ENCODE measurements at regions not wholly inside any gene's neighbourhood (a gene's known extent, or its start where the extent isn't known, plus 50 kb on each side); places are given as distances from the start of the nearest gene placed in this dataset.

DNA sequence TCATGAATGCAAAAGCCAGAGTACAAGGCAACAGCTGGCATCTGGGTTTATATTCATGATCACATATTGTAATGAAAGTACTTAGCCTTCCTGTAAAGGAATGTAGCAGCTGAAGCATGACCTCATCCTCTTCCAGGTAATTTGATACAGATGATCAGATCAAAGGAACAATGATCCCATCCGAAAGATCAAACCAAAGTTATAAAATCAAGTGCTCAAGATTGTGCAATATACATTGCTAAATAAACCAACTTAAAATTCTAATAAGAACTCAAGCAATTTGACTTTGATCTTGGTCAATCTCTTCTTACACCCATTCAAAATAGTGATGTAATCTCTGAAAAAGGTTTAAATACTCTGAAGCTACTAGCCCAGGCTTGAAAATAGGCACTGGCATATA is 113.1 kb upstream of the INPP4B start:
- Histone ChIP-seq H3K27ac (ENCODE audit: low read depth in 1 of 2, low read length in 1 of 2) (no peak overlapping the region), H3K4me1 (ENCODE audit: control insufficient read depth in 2 of 2, insufficient read depth in 2 of 2, low read length in 2 of 2) (peaks cover 0 to 4% of the 10 kb centered on the region in 2 donors), H3K27me3 (ENCODE audit: control insufficient read depth in 2 of 2, insufficient read depth in 1 of 2, low read length in 1 of 2) (no peaks in the 10 kb centered on the region), H3K36me3 (ENCODE audit: control insufficient read depth in 2 of 2, insufficient read depth in 2 of 2, low read length in 1 of 2) (no peaks in the 10 kb centered on the region), H3K9me3 (ENCODE audit: control insufficient read depth in 2 of 2, insufficient read depth in 1 of 2, low read length in 1 of 2) (no peaks in the 10 kb centered on the region), H3K4me3 (ENCODE audit: low read length in 2 of 2) (no peak overlapping the region)
- WGBS: 89% methylated on average over 1 of the region's 1 CpG
- DNase-seq (ENCODE audit: low read depth in 6 of 9, low spot score in 9 of 9): no peak

DNA sequence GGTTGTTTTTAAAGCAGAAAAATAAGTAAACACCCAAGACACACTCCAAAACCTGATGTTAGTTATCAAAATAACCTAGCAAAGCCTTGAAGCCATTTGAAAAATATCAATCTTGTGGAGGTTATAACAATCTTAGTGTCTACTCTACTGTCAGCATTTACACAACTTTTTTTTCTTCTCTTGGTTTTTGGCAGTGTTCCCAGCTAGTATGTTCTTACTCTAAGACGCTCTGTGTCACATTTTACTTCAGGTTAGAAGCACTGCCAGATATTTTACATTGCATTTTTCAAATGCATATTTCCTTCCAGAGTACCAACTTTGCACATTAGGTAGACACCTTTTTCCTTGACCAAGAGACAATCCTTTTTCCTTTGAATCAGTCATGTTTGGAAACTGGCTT is 114.0 kb upstream of the INPP4B start:
- no peak overlapping the region for H3K27ac ChIP-seq (ENCODE audit: low read depth in 1 of 2, low read length in 1 of 2)
- H3K4me1 ChIP-seq (ENCODE audit: control insufficient read depth in 2 of 2, insufficient read depth in 2 of 2, low read length in 2 of 2): peaks cover 0 to 4% of the 10 kb centered on the region in 2 donors
- no peaks in the 10 kb centered on the region for H3K9me3 ChIP-seq (ENCODE audit: control insufficient read depth in 2 of 2, insufficient read depth in 1 of 2, low read length in 1 of 2)
- no peaks in the 10 kb centered on the region for H3K27me3 ChIP-seq (ENCODE audit: control insufficient read depth in 2 of 2, insufficient read depth in 1 of 2, low read length in 1 of 2)
- H3K36me3 ChIP-seq (ENCODE audit: control insufficient read depth in 2 of 2, insufficient read depth in 2 of 2, low read length in 1 of 2): no peaks in the 10 kb centered on the region
- WGBS: 55% methylated on average over 1 of the region's 1 CpG
- no peak for DNase-seq (ENCODE audit: low read depth in 6 of 9, low spot score in 9 of 9)
- H3K4me3 ChIP-seq (ENCODE audit: low read length in 2 of 2): no peak overlapping the region

DNA sequence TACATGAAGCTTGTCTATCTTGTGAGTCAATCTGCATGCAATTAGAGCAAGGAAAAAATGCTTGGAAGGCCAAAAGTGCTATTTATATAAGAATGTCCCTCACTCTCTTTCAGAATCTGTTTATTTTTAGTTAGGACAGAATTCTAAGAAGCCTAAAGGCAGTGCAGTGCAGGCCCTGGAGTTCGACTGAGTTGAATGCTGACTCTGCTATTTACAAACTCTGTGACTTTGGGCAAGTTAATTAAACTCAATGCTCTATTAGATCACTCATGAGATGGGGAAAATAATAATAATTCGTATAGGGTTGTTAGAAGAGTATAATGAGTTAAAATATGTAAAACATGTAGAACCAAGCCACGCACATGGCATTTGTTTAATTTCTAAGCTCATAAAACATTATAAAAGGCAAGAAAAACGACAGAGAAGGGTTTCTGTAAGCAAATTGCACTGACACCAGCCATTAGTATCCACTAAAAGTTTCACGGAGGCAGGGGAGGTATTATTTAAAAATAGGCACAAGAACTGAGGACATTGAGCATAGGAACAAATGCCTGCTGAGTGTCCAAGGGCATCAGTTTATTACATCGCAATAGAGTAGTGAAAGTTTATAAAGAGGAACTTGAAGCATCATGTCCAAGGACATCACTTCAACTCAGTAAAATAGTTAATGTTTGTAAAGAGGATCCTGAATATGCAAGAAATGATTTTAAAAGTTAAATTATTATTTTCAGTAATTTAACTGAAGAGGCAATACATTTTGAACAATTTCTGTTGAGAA is 115.0 kb upstream of the INPP4B start:
- H3K27ac ChIP-seq (ENCODE audit: low read depth in 1 of 2, low read length in 1 of 2): no peak overlapping the region
- no peak for DNase-seq (ENCODE audit: low read depth in 6 of 9, low spot score in 9 of 9)
- no peaks in the 10 kb centered on the region for H3K27me3 ChIP-seq (ENCODE audit: control insufficient read depth in 2 of 2, insufficient read depth in 1 of 2, low read length in 1 of 2)
- WGBS: 91% methylated on average over 6 of the region's 6 CpGs
- no peak overlapping the region for H3K4me3 ChIP-seq (ENCODE audit: low read length in 2 of 2)
- no peaks in the 10 kb centered on the region for H3K36me3 ChIP-seq (ENCODE audit: control insufficient read depth in 2 of 2, insufficient read depth in 2 of 2, low read length in 1 of 2)
- H3K9me3 ChIP-seq (ENCODE audit: control insufficient read depth in 2 of 2, insufficient read depth in 1 of 2, low read length in 1 of 2): peaks cover 0 to 3% of the 10 kb centered on the region in 2 donors
- H3K4me1 ChIP-seq (ENCODE audit: control insufficient read depth in 2 of 2, insufficient read depth in 2 of 2, low read length in 2 of 2): peaks cover 0 to 4% of the 10 kb centered on the region in 2 donors

DNA sequence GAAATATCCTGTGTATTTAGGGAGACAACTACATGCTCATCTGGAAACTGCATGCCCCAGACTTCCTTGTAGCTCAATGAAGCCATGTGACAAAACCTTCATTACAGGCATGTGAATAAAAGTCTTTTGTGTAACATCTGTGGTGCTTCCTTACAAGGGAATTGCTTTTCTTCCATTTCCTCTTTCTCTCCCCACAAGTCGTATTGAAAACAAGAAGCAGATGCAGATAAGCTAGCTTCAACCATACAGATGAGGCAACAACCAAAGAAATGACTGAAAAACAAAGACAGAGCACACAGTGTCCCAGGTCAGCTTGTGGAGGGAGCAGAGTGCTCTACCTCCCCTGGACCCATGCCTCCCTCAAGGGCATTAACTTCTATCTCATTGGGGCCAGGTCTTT is 115.8 kb upstream of the INPP4B start:
- DNase-seq (ENCODE audit: low read depth in 6 of 9, low spot score in 9 of 9): peak in 6 of 9 donors; percentile 3 to 41 (median 6)
- Histone ChIP-seq H3K36me3 (ENCODE audit: control insufficient read depth in 2 of 2, insufficient read depth in 2 of 2, low read length in 1 of 2) (no peaks in the 10 kb centered on the region), H3K4me3 (ENCODE audit: low read length in 2 of 2) (no peak overlapping the region), H3K27me3 (ENCODE audit: control insufficient read depth in 2 of 2, insufficient read depth in 1 of 2, low read length in 1 of 2) (no peaks in the 10 kb centered on the region), H3K9me3 (ENCODE audit: control insufficient read depth in 2 of 2, insufficient read depth in 1 of 2, low read length in 1 of 2) (peaks cover 0 to 3% of the 10 kb centered on the region in 2 donors), H3K4me1 (ENCODE audit: control insufficient read depth in 2 of 2, insufficient read depth in 2 of 2, low read length in 2 of 2) (peaks cover 0 to 4% of the 10 kb centered on the region in 2 donors), H3K27ac (ENCODE audit: low read depth in 1 of 2, low read length in 1 of 2) (no peak overlapping the region)
- WGBS: 11% methylated on average over 1 of the region's 1 CpG

DNA sequence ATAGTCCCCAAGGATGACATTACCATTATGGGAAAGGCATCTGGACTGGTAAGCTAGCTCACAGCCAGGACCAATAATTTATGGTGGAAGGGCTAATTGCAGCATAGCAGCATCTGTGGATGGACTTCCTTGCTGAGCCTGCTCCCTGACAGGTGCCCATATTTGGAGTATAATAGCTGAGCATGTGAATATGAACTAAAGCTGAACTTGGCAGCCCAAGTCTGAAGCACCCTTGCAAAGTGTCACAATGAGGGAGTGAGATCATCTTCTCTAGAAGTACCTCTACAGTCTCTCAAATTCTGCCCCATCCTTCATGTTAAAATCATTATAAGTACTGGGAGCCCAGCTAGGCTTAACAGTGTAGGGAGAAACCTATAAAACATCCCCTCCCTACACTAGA is 128.2 kb upstream of the INPP4B start:
- H3K4me3 ChIP-seq (ENCODE audit: low read length in 2 of 2): no peak overlapping the region
- H3K27me3 ChIP-seq (ENCODE audit: control insufficient read depth in 2 of 2, insufficient read depth in 1 of 2, low read length in 1 of 2): no peaks in the 10 kb centered on the region
- no peaks in the 10 kb centered on the region for H3K9me3 ChIP-seq (ENCODE audit: control insufficient read depth in 2 of 2, insufficient read depth in 1 of 2, low read length in 1 of 2)
- no peaks in the 10 kb centered on the region for H3K4me1 ChIP-seq (ENCODE audit: control insufficient read depth in 2 of 2, insufficient read depth in 2 of 2, low read length in 2 of 2)
- H3K36me3 ChIP-seq (ENCODE audit: control insufficient read depth in 2 of 2, insufficient read depth in 2 of 2, low read length in 1 of 2): no peaks in the 10 kb centered on the region
- no peak for DNase-seq (ENCODE audit: low read depth in 6 of 9, low spot score in 9 of 9)
- H3K27ac ChIP-seq (ENCODE audit: low read depth in 1 of 2, low read length in 1 of 2): no peak overlapping the region

DNA sequence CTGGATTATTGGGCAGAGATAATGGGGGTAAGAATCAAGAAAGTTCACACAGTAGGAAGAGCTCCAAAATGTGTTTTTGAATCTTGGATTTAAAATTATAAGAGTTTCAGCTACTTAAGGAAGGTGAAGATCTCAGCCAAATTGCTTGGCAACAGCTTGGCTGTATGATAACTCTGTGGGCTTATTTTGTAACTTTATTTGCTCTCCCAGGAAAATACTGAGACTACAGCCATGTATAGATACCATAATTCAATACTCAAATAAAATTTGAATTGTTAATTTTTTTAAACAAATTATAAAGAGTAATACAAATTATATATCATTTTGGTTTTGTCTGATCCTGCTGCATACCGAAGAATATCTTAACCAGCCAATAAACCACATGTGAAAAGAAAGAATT is 129.5 kb upstream of the INPP4B start:
- Histone ChIP-seq H3K4me1 (ENCODE audit: control insufficient read depth in 2 of 2, insufficient read depth in 2 of 2, low read length in 2 of 2) (no peaks in the 10 kb centered on the region), H3K27ac (ENCODE audit: low read depth in 1 of 2, low read length in 1 of 2) (no peak overlapping the region), H3K9me3 (ENCODE audit: control insufficient read depth in 2 of 2, insufficient read depth in 1 of 2, low read length in 1 of 2) (no peaks in the 10 kb centered on the region), H3K36me3 (ENCODE audit: control insufficient read depth in 2 of 2, insufficient read depth in 2 of 2, low read length in 1 of 2) (no peaks in the 10 kb centered on the region), H3K27me3 (ENCODE audit: control insufficient read depth in 2 of 2, insufficient read depth in 1 of 2, low read length in 1 of 2) (no peaks in the 10 kb centered on the region), H3K4me3 (ENCODE audit: low read length in 2 of 2) (no peak overlapping the region)
- 52% methylated on average over 1 of the region's 1 CpG for WGBS
- DNase-seq (ENCODE audit: low read depth in 6 of 9, low spot score in 9 of 9): no peak

DNA sequence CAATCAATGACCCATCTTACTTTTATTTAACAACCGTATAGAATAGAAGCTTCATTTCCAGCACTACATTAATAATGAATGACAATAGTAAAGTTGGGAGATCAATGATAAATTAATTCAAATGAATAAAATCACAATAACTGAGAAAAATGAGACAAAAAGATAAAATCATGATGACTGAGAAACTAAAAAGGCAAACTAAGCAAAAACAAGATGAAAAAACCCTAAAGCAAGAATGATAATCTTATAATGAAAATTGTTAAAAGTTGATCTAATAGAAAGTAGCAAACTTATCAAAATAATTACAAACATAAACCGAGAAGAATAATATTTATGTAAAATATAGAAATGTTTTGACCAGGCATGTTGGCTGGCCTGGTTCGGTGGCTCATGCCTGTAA is 130.4 kb upstream of the INPP4B start:
- WGBS: 95% methylated on average over 3 of the region's 3 CpGs
- no peak overlapping the region for H3K4me3 ChIP-seq (ENCODE audit: low read length in 2 of 2)
- no peaks in the 10 kb centered on the region for H3K27me3 ChIP-seq (ENCODE audit: control insufficient read depth in 2 of 2, insufficient read depth in 1 of 2, low read length in 1 of 2)
- H3K36me3 ChIP-seq (ENCODE audit: control insufficient read depth in 2 of 2, insufficient read depth in 2 of 2, low read length in 1 of 2): no peaks in the 10 kb centered on the region
- no peak overlapping the region for H3K27ac ChIP-seq (ENCODE audit: low read depth in 1 of 2, low read length in 1 of 2)
- no peaks in the 10 kb centered on the region for H3K9me3 ChIP-seq (ENCODE audit: control insufficient read depth in 2 of 2, insufficient read depth in 1 of 2, low read length in 1 of 2)
- no peaks in the 10 kb centered on the region for H3K4me1 ChIP-seq (ENCODE audit: control insufficient read depth in 2 of 2, insufficient read depth in 2 of 2, low read length in 2 of 2)
- no peak for DNase-seq (ENCODE audit: low read depth in 6 of 9, low spot score in 9 of 9)

DNA sequence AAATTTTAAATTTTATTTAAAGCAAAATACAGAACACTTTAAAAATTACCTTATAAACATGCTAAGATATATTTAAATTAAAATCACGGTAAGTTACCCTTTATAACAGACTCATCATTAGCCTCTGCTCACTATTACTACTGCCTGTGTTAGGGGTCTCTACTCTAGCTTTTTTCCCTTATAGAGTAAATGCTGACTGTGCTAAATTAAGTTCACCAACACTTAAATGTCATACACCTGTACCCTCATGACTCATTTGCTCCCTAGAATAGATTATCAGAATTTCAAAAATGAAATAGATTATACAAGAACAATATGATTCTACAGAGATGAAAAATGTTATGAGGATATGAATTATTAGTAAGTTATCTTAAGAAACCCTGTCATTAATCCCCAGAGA is 131.1 kb upstream of the INPP4B start:
- WGBS: 100% methylated on average over 1 of the region's 1 CpG
- Histone ChIP-seq H3K9me3 (ENCODE audit: control insufficient read depth in 2 of 2, insufficient read depth in 1 of 2, low read length in 1 of 2) (no peaks in the 10 kb centered on the region), H3K27ac (ENCODE audit: low read depth in 1 of 2, low read length in 1 of 2) (no peak overlapping the region), H3K4me1 (ENCODE audit: control insufficient read depth in 2 of 2, insufficient read depth in 2 of 2, low read length in 2 of 2) (no peaks in the 10 kb centered on the region), H3K4me3 (ENCODE audit: low read length in 2 of 2) (no peak overlapping the region), H3K36me3 (ENCODE audit: control insufficient read depth in 2 of 2, insufficient read depth in 2 of 2, low read length in 1 of 2) (no peaks in the 10 kb centered on the region), H3K27me3 (ENCODE audit: control insufficient read depth in 2 of 2, insufficient read depth in 1 of 2, low read length in 1 of 2) (no peaks in the 10 kb centered on the region)
- no peak for DNase-seq (ENCODE audit: low read depth in 6 of 9, low spot score in 9 of 9)

DNA sequence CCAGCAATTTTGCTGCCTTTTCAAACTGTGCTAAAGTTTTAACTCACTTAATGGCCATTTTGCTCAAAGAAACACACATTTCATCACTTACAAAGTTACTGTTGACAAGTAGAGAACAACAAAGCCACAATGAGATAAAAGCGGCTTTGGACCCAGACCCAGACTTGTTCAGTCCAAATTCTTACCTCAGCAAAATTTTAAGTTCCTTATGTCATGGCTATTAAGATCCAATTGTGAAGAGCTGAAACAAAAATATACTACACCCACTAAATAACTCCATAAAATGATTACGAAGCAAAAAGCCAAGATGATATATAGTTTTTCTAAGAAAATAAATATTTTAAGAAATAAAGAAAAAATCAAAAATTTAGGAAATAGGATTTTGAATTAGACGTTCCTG is 137.0 kb upstream of the INPP4B start:
- Histone ChIP-seq H3K27ac (ENCODE audit: low read depth in 1 of 2, low read length in 1 of 2) (no peak overlapping the region), H3K4me3 (ENCODE audit: low read length in 2 of 2) (no peak overlapping the region), H3K27me3 (ENCODE audit: control insufficient read depth in 2 of 2, insufficient read depth in 1 of 2, low read length in 1 of 2) (no peaks in the 10 kb centered on the region), H3K36me3 (ENCODE audit: control insufficient read depth in 2 of 2, insufficient read depth in 2 of 2, low read length in 1 of 2) (no peaks in the 10 kb centered on the region), H3K9me3 (ENCODE audit: control insufficient read depth in 2 of 2, insufficient read depth in 1 of 2, low read length in 1 of 2) (no peaks in the 10 kb centered on the region), H3K4me1 (ENCODE audit: control insufficient read depth in 2 of 2, insufficient read depth in 2 of 2, low read length in 2 of 2) (no peaks in the 10 kb centered on the region)
- 80% methylated on average over 3 of the region's 3 CpGs for WGBS
- no peak for DNase-seq (ENCODE audit: low read depth in 6 of 9, low spot score in 9 of 9)
